ENCODE measurements at regions not wholly inside any gene's neighbourhood (a gene's known extent, or its start where the extent isn't known, plus 50 kb on each side); places are given as distances from the start of the nearest gene placed in this dataset.
"Not testable (repeated sequence)": the region's sequence is repeated elsewhere in the genome, so short reads cannot be mapped to it uniquely, and the experiment has no call there.

DNA sequence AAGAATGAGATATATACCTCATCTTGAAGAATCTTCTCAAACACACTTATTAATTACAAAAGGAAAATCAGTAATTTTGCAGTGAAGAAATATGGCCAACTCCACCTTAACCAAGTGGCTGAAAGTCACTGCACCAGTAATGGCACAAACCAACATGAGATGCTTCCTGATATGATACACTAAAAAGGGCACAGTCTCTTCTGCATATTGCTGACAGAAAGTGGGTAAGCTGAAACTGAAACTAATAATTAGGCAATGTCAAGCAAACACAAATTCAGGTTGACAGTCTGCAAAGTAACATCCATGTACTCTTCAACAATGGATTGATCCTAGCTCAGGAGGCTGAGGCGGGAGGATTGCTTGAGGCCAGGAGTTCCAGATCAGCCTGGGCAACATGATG, 56.1 kb downstream of the ZNF22 start:
- not testable (repeated sequence) for DNase-seq (ENCODE audit: low read depth in 2 of 2)

DNA sequence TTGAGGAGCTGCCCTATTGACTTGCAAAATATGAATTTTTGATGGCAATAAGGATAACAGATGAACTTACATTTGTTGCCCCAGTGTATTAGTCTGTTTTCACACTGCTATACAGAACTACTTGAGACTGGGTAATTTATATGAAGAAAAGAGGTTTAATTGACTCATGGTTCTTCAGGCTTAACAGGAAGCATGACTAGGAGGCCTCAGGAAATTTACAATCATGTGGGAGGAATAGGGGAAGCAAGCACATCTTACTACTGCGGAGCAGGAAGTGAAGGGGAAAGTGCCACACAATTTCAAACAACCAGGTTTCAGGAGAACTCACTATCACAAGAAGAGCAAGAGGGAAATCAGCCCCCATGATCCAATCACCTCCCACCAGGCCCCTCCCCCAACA, 57.9 kb downstream of the ZNF22 start:
- DNase-seq (ENCODE audit: low read depth in 2 of 2) = no peak

GRCh38 chr10:45058992-45059561, 58.4 kb downstream of the ZNF22 start:
- DNase-seq (ENCODE audit: low read depth in 2 of 2) = no peak

DNA sequence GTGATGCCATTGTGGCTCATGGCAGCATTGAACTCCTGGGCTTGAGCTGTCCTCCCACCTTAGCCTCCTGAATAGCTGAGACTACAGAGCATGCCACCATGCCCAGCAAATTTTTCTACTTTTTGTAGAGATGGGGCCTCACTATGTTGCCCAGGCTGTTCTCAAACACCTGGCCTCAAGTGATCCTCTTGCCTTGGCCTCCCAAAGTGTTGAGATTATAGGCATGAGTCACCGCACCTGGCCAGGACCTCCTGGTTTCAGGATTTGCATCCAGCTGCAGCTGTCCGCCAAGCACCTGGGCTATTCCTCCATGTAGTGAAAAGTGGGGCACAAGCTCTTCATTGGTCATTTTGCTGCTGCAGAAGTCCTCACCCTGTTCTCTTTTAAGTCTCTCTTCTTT, 58.9 kb downstream of the ZNF22 start:
- no peak for DNase-seq (ENCODE audit: low read depth in 2 of 2)

DNA sequence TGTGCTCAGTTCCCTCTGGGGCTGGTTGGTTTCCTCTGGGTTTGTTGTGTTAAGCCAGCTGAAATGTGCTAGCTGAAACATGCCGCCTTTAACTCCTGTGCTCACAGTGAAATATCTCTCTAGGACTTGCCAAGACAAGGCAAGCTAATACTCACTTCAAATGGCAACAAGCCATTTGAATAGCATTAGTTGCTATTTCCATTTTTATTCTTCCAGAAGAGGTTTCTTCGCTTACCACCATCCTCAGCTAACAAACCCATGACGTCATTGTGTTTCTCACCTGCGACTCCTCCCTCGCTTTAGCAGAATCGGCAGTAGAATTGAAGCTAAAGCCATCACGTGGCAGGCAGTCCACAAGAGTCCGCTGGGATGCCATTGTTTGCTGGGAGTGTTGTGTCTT, 61.3 kb downstream of the ZNF22 start:
- no peak for DNase-seq (ENCODE audit: low read depth in 2 of 2)

DNA sequence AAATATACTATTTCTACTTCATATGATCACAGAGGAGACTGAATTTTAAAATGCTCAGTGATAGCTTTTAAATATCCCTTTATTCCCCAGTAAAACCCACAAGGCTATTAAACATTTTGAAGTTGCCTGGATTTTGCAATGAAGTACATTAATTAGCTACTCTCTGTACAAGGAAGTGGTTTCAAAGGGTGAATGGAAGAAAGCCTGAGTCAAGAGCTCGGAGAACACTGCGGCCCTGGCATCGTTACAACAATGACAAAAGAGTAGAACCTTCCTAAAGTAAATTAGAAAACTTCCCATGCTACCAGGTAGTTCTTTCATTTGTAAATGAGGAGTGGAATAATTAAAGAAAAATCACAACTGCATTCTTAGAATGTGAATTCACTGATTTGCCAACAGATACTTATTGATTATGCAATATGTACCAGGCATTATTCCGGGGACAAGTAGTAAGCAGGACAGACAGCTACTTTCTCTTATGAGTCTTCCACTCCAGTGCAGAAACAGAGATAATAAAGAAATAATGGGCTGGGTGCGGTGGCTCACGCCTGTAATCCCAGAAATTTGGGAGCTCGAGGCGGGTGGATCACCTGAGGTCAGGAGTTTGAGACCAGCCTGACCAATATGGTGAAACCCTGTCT, 63.0 kb downstream of the ZNF22 start:
- no peak for DNase-seq (ENCODE audit: low read depth in 2 of 2)

DNA sequence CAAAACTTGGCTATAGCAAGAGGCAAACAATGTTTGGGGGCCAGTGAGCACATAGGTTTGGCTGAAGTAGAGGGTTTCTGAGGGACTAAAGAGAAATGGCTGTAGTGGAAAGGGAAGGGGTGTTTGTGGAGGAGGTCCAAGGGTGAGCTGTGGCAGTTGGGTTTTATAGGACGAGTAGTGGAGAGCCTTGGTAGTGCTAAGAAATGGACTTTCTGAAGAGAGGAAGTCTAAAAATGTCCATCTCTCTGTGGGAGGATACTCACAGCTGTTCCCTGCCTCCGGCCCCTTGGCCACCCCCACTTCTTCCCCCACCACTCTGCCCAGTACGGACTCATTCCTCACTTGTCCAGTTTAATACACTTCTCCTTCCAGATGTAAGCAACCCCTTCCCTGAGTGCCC, 64.3 kb downstream of the ZNF22 start:
- DNase-seq (ENCODE audit: low read depth in 2 of 2) = no peak

DNA sequence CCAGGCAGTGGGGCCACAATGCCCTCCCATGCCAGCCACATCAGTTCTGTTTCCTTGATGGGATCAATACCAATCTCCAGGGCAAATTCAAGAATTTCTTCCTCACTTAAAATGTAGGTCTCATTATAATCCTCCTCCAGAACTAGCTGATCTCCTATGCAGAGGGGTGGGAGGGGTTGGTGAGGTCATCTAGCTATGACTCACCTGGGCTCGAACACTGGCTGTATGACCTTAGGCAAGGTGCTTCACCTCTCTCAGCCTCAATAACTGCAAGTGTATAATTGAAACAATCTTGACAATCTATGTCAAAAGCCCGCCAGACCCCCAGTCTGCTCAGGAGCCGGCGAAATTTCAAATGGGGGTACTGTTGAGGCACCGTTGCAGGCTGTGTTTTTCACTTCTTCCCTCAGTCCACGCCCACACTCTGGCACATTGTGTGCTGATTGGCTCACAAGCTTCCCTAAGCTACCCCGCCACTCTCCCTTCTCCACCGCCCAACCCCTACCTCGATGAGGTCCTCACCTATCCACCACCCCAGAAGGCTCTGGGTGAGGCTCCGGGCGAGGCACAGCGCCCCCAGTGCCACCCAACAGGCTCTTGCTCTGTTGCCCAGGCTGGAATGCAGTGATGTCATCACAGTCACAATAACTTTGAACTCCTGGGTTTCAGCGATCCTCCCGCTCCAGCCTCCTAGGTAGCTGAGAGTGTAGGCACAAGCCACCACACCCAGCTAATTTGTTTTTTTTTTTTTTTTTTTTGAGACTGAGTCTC, 70.5 kb downstream of the ZNF22 start:
- DNase-seq (ENCODE audit: low read depth in 2 of 2) = no peak

- DNase-seq (ENCODE audit: low read depth in 2 of 2) = no peak
These were observed 74.5 kb downstream of the ZNF22 start for GRCh38 chr10:45075216-45075615.

GRCh38 chr10:45075826-45076380, 75.2 kb downstream of the ZNF22 start:
- no peak for DNase-seq (ENCODE audit: low read depth in 2 of 2)

DNA sequence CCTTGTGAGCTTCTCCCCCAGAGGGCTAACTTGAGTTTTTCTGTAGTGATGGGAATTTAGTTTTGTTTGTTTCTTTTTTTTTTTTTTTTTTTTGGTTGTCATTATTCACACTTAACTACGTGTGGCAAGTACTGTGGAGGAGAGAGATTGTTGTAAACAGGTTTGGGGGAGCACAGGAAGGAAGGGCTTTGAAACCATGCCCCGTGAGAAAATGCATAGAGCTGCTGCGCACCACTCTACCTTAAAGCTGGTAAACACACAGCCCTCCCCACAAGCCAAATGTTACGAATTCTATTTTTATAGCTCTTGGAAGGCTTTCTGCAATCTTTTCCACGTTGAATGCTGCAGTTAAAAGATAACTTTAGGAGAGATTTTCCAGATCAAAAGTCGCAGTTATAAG, 76.2 kb downstream of the ZNF22 start:
- no peak for DNase-seq (ENCODE audit: low read depth in 2 of 2)

GRCh38 chr10:45080331-45080730, 79.6 kb downstream of the ZNF22 start:
- DNase-seq (ENCODE audit: low read depth in 2 of 2) = no peak

DNA sequence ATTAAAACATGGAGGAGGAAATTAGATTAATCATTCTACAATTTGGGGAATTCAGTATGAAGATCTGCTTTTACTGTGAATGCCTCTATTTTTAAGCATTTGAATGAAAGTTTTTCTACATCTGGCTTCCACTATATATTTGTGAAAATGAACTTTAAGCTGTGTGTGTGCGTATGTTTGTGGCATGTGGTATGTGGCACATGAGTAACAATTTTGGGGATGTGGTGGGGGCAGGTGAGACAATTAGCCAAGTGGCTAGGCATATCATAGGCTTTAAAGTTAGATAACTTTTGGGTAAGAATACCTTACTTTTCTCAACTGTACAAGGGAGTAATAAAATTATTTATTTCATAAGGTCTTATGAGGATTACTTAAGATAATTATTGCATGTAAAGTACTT, 81.5 kb downstream of the ZNF22 start:
- no peak for DNase-seq (ENCODE audit: low read depth in 2 of 2)

GRCh38 chr10:45091968-45092367, 91.2 kb downstream of the ZNF22 start:
- DNase-seq (ENCODE audit: low read depth in 2 of 2) = no peak

GRCh38 chr10:45093945-45094344, 93.2 kb downstream of the ZNF22 start:
- DNase-seq (ENCODE audit: low read depth in 2 of 2) = no peak

GRCh38 chr10:45095286-45095685, 94.6 kb downstream of the ZNF22 start:
- no peak for DNase-seq (ENCODE audit: low read depth in 2 of 2)

DNA sequence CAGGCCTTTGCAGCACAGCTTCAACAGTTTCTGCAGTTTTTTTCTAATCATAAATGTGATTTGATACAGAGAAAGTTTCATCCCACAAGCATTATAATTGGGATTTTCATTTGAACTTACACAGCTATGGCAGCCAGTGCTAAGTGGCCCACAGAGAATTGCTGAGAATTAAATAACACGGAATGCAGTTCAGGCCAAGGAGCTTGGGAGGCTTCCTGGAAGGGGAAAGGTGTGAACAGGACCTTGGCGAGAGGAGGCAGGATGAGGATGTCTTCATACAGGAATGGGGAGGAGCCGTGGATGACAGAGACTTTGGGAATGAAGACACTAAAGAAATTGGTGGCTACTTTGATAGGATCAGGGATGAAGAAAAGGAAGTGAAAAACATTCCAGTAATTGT, 95.3 kb downstream of the ZNF22 start:
- no peak for DNase-seq (ENCODE audit: low read depth in 2 of 2)

DNA sequence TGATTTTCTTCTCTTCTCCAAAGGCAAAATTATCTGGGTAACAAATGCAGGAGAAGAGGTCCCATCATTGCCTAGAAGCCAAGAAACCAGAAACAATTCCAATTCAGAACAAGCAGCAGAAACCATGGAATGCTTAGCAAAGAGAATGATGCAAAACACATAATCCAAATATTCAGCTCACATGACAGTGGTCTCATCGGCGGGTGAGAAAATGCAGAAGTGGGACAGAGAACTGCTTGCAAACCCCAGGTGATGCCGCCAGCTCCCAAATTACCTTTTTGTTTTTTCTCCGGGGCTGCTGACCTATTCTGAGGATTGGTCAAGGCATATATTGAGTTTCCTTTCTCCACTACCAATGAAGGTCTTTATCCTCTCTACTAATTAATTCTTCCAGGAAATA, 99.7 kb downstream of the ZNF22 start:
- DNase-seq (ENCODE audit: low read depth in 2 of 2) = no peak

DNA sequence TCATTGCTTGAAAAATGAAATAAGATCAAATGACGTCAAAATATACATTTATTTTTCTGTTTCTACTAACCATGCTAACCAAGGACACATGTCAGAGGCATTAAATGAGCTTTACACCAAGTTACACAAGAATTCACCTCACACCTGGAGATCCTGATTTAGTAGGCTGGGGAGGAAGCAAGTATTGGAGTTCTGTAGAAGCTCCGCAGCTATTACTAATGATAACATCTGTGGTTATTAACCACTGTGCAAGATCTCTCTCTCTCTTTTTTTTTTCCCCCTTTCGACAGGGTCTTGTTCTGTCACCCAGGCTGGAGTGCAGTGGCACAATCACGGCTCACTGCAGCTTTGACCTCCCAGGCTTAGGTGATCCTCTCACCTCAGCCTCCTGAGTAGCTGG, 104.0 kb downstream of the ZNF22 start:
- DNase-seq (ENCODE audit: low read depth in 2 of 2) = no peak

- not testable (repeated sequence) for DNase-seq (ENCODE audit: low read depth in 2 of 2)
These were observed 104.6 kb downstream of the ZNF22 start for GRCh38 chr10:45105309-45105708.

DNA sequence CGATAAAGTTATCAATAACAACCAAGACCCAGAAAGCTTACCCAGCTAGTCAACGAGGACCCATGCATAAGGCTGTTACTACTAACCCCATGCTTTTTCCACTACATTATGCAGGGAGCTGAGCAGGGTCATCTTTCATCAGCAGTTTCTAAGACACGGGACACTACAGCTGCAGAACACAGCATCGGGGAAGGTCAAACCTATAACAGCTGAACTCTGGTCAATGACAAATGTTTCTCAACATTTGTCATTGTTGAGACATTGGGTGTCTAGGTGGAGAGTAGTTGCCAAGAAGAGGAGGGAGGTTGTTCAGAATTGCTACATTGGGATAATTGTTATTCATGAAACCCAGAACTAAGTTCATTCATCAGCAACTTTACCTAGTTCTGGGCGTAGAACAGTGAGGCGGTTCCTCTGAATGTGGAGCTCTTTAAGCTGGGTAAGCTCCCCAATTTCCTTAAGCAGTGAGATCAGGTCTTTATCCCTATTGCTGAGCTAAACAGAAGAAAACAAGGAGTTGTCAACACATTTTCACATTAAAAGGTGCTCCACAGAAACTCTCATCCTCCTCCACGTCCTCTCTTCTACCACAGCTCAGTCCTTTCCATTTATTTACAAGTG, 105.6 kb downstream of the ZNF22 start:
- DNase-seq (ENCODE audit: low read depth in 2 of 2) = no peak

- DNase-seq (ENCODE audit: low read depth in 2 of 2) = no peak
These were observed 110.8 kb downstream of the ZNF22 start for GRCh38 chr10:45111509-45111908.

DNA sequence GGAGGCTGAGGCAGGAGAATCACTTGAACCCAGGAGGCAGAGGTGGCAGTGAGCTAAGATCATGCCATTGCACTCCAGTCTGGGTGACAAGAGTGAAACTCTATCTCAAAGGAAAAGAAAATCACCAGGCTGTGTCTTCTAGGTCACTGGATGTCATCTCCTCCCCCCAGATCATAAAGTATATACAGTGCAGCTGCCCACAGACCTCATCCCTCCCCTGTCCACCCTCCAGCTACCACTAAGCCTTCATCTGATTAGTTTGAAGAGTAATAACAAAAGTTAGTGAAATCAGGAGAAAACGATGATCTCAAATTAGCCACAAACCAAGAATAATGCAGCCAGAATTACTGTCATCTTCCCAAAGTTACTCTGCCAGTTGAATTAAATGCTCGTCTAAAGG, 117.2 kb downstream of the ZNF22 start:
- DNase-seq (ENCODE audit: low read depth in 2 of 2) = not testable (repeated sequence)
